Omental fat pad (tissue), 3 donors: ENCODE measurements at regions not wholly inside any gene's neighbourhood (a gene's known extent, or its start where the extent isn't known, plus 50 kb on each side); places are given as distances from the start of the nearest gene placed in this dataset.
"Not testable (repeated sequence)": the region's sequence is repeated elsewhere in the genome, so short reads cannot be mapped to it uniquely, and the experiment has no call there.

Source experiments
- ATAC-seq: fragments of 150-250 bp; one replicate; pipeline ENCODE4 v1.9.1; 2016; ENCODE audit warnings: mild to moderate bottlenecking, moderate library complexity; ENCODE audit not compliant: low FRiP score
- DNase-seq: peaks from one replicate; pipeline ENCODE4 v3.0.0-alpha.2; 2019; ENCODE audit warnings: low spot score
- TF ChIP-seq, protein P1 (sequence below), 3 donors: fragments of 450-650 bp; IDR thresholded peaks; one replicate each; pipeline ENCODE4 v1.5.1; 2016 to 2017; ENCODE audit warnings: antibody characterized with exemption in 3 of 3, mild to moderate bottlenecking in 3 of 3, moderate library complexity in 2 of 3

GRCh38 chr11:90585491-90585890, 362.6 kb upstream of the CHORDC1 start:
- ATAC-seq (no peak), DNase-seq (no peak)
- TF ChIP-seq, protein P1, sequence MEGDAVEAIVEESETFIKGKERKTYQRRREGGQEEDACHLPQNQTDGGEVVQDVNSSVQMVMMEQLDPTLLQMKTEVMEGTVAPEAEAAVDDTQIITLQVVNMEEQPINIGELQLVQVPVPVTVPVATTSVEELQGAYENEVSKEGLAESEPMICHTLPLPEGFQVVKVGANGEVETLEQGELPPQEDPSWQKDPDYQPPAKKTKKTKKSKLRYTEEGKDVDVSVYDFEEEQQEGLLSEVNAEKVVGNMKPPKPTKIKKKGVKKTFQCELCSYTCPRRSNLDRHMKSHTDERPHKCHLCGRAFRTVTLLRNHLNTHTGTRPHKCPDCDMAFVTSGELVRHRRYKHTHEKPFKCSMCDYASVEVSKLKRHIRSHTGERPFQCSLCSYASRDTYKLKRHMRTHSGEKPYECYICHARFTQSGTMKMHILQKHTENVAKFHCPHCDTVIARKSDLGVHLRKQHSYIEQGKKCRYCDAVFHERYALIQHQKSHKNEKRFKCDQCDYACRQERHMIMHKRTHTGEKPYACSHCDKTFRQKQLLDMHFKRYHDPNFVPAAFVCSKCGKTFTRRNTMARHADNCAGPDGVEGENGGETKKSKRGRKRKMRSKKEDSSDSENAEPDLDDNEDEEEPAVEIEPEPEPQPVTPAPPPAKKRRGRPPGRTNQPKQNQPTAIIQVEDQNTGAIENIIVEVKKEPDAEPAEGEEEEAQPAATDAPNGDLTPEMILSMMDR (IDR thresholded peaks at IDR 0.05): no peak

DNA sequence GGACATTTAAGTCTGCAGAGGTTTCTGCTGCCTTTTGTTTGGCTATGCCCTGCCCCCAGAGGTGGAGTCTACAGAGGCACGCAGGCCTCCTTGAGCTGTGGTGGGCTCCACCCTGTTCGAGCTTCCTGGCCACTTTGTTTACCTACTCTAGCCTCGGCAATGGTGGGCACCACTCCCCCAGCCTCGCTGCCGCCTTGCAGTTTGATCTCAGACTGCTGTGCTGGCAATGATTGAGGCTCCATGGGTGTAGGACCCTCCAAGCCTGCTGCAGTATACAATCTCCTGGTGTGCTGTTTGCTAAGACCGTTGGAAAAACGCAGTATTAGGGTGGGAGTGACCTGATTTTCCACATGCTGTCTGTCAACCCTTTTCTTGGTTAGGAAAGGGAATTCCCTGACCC, 360.1 kb upstream of the CHORDC1 start:
- DNase-seq, ATAC-seq: not testable (repeated sequence)

DNA sequence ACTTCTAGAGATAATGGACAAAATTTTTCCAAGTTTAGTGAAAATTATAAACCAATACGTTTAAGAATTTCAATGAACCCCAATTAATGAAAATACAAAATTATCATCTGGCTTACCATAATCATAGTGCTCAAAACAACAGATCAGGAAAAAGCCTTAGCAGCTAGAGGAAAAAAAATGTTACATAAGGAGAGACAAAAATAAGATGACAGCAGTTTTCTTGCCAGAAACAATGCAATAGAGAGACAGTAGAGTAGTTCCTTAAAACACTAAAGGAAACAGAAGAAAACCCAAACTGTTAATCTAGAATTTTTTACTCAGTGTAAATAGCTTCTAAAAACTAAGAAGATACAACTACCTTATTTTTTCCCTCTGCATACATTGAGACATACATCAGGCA, 341.7 kb upstream of the CHORDC1 start:
- ATAC-seq: no peak
- TF ChIP-seq, protein P1 (IDR thresholded peaks at IDR 0.05): no peak
- DNase-seq: no peak

DNA sequence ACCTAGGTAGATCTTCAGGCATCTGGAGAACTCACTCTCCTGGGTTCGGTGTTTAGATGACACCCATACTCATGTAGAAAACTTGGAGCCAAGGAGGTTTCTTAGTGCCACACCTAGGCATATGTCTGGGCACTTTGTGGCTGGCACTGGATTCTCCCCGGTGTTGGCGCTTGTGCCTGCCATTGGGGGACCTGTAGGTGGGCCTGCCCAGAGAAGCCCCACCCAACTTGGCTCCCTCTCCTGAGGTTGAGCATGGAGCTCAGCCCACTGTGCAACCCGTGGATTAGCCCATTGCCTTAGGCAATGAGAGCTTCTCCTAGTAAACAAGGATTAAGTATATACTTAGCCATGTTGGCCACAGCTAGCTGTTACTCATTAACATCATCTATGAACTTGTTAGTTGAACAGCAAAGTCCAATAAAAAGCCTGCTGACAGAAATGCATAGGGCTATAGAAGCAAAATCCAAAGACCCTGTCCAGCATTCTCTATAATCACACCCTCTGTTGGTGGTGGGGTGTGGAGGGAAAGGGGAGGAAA, 335.5 kb upstream of the CHORDC1 start:
- TF ChIP-seq, protein P1 (IDR thresholded peaks at IDR 0.05): no peak
- ATAC-seq (no peak), DNase-seq (no peak)

DNA sequence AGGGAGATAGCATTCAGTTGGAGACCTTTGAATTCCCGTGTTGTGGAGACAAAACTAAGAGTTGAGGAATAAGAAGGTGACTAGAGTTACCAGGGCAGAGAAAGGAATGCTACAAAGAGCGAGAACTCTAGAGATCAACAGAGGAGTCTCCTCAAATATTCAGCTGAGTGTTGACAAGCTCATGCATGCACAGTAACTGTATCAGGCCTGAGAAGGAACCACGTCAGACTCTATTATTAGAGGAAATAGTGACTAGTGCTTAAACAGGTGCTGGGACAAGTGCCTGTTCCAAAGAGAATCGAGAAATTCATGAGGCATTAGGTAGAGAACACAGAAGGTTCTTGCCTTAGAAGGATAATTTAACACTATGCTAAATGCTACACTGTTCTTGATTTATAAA, 333.8 kb upstream of the CHORDC1 start:
- TF ChIP-seq, protein P1 (IDR thresholded peaks at IDR 0.05): no peak
- no peak for DNase-seq
- ATAC-seq: no peak

- ATAC-seq (no peak), DNase-seq (no peak)
- TF ChIP-seq, protein P1 (IDR thresholded peaks at IDR 0.05): no peak
Measured at GRCh38 chr11:90556026-90556425, 333.2 kb upstream of the CHORDC1 start.

DNA sequence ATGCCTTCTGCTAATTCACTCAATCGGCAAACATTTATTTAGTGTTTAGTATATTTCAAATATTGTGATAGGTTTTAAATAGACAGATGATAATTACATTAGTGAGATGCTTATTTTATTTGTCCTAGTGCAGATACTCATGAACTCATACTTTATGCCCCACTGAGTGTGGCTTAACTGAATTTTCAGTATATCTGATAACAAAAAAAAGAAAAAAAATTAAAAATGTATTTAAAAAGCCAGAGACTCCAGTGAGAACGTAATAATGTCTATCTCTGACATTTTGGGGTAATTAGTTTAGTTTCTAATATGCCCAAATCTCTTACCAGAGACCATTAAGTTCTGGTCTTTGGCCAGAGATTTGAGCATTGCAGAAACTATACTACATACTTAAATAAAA, 332.6 kb upstream of the CHORDC1 start:
- ATAC-seq (no peak), DNase-seq (no peak)
- TF ChIP-seq, protein P1 (IDR thresholded peaks at IDR 0.05): no peak

DNA sequence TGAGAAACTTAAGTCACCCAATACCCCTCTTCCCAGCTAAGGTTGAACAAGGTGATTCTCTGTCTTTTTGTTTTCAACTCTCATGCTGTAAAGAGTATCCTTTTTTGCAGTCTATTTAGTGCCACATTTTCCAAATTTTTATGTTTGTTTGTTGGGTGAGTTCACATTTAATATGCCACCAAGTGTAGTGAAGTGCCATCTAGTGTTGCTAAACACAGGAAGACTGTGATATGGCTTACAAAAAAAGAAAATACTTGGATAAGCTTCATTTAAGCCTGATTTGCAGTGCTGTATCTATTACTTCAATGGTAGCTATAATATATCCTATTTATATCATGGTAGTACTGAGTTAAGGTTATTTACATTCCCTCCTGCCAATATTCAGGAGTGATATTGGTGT, 319.2 kb upstream of the CHORDC1 start:
- TF ChIP-seq, protein P1 (IDR thresholded peaks at IDR 0.05): no peak
- ATAC-seq (no peak), DNase-seq (no peak)
